ENCODE measurements at regions not wholly inside any gene's neighbourhood (a gene's known extent, or its start where the extent isn't known, plus 50 kb on each side); places are given as distances from the start of the nearest gene placed in this dataset.

GRCh38 chr2:175620106-175620505, 382.0 kb downstream of the LNPK start:
- Mint-ChIP-seq H3K27me3 (ENCODE audit: low read depth) (no peaks in the 10 kb centered on the region), H3K9me3 (peaks cover 3% of the 10 kb centered on the region), H3K27ac (peak overlapping the region in 1 of 3 experiments; percentile 1), H3K4me3 (no peak overlapping the region), H3K4me1 (peaks cover 24% of the 10 kb centered on the region), H3K36me3 (ENCODE audit: low read depth) (no peaks in the 10 kb centered on the region)
- no peak for TF ChIP-seq CTCF (IDR thresholded peaks at IDR 0.05; ENCODE audit: unreplicated experiment in 3 of 3)

- Mint-ChIP-seq H3K27ac (no peak overlapping the region), H3K4me3 (no peak overlapping the region), H3K4me1 (peaks cover 17% of the 10 kb centered on the region), H3K36me3 (ENCODE audit: low read depth) (no peaks in the 10 kb centered on the region), H3K9me3 (peaks cover 3% of the 10 kb centered on the region), H3K27me3 (ENCODE audit: low read depth) (no peaks in the 10 kb centered on the region)
- no peak for TF ChIP-seq CTCF (IDR thresholded peaks at IDR 0.05; ENCODE audit: unreplicated experiment in 3 of 3)
These were observed 382.7 kb downstream of the LNPK start for GRCh38 chr2:175619179-175620045.

GRCh38 chr2:175612280-175612679, 389.8 kb downstream of the LNPK start:
- Mint-ChIP-seq H3K36me3 (ENCODE audit: low read depth) (no peaks in the 10 kb centered on the region), H3K4me3 (no peak overlapping the region), H3K9me3 (no peaks in the 10 kb centered on the region), H3K27me3 (ENCODE audit: low read depth) (peaks cover 5% of the 10 kb centered on the region), H3K4me1 (no peaks in the 10 kb centered on the region), H3K27ac (no peak overlapping the region)
- TF ChIP-seq CTCF (IDR thresholded peaks at IDR 0.05; ENCODE audit: unreplicated experiment in 3 of 3) = no peak

- Mint-ChIP-seq H3K4me3 (no peak overlapping the region), H3K36me3 (ENCODE audit: low read depth) (no peaks in the 10 kb centered on the region), H3K27ac (no peak overlapping the region), H3K9me3 (no peaks in the 10 kb centered on the region), H3K27me3 (ENCODE audit: low read depth) (peaks cover 5% of the 10 kb centered on the region), H3K4me1 (peaks cover 6% of the 10 kb centered on the region)
- no peak for TF ChIP-seq CTCF (IDR thresholded peaks at IDR 0.05; ENCODE audit: unreplicated experiment in 3 of 3)
These were observed 395.8 kb downstream of the LNPK start for GRCh38 chr2:175606010-175606841.

GRCh38 chr2:175605640-175606009, 396.4 kb downstream of the LNPK start:
- Mint-ChIP-seq H3K4me3 (no peak overlapping the region), H3K27me3 (ENCODE audit: low read depth) (peaks cover 5% of the 10 kb centered on the region), H3K36me3 (ENCODE audit: low read depth) (no peaks in the 10 kb centered on the region), H3K4me1 (peaks cover 8% of the 10 kb centered on the region), H3K27ac (no peak overlapping the region), H3K9me3 (no peaks in the 10 kb centered on the region)
- TF ChIP-seq CTCF (IDR thresholded peaks at IDR 0.05; ENCODE audit: unreplicated experiment in 3 of 3) = no peak

Data from nephron (organoid).